Breast epithelium (tissue), 4 donors: ENCODE measurements at regions not wholly inside any gene's neighbourhood (a gene's known extent, or its start where the extent isn't known, plus 50 kb on each side); places are given as distances from the start of the nearest gene placed in this dataset.

ENCODE experiments used
- DNase-seq, 2 donors: peaks; one replicate each; pipeline ENCODE4 v3.0.0-alpha.2; 2019; ENCODE audit warnings: low spot score in 2 of 2
- H3K27ac ChIP-seq, 2 donors: fragments of 200-600 bp; sonication (generic) in 1 of 2; one replicate each; pipeline ENCODE4 v1.5.1; 2016 to 2019; ENCODE audit warnings: mild to moderate bottlenecking in 1 of 2
- H3K27me3 ChIP-seq, 2 donors: fragments of 200-600 bp; sonication (generic) in 1 of 2; one replicate each; pipeline versions ENCODE4 v1.5.1 to v1.6.0; 2017 to 2019; ENCODE audit warnings: control low read depth in 1 of 2, mild to moderate bottlenecking in 1 of 2
- H3K36me3 ChIP-seq: fragments of 200-600 bp; one replicate; pipeline ENCODE4 v1.5.1; 2019
- H3K4me1 ChIP-seq, 2 donors: fragments of 200-600 bp; sonication (generic); one replicate each; pipeline ENCODE4 v1.5.1; 2016 to 2019; ENCODE audit warnings: control low read depth in 1 of 2
- H3K4me3 ChIP-seq, 3 donors: fragments of 200-600 bp; sonication (generic); 1 replicate in 2 of 3; 2 replicates in 1 of 3; pipeline ENCODE4 v1.5.1; 2016 to 2019; ENCODE audit warnings: mild to moderate bottlenecking in 3 of 3, moderate library complexity in 2 of 3
- H3K9me3 ChIP-seq, 2 donors: fragments of 200-600 bp; sonication (generic) in 1 of 2; one replicate each; pipeline ENCODE4 v1.5.1; 2016 to 2019; ENCODE audit warnings: control low read depth in 1 of 2
- POLR2A ChIP-seq: fragments of 450-650 bp; IDR thresholded peaks from one replicate; pipeline ENCODE4 v1.6.1; 2016; ENCODE audit warnings: antibody characterized with exemption, mild to moderate bottlenecking, moderate library complexity
- POLR2AphosphoS5 ChIP-seq, 3 donors: sonication (generic); formaldehyde crosslinking; IDR thresholded peaks; one replicate each; pipeline ENCODE4 v1.6.1; 2017; ENCODE audit warnings: antibody characterized with exemption in 3 of 3
- intact Hi-C: fragments of 100-400 bp; cut with DNase I; formaldehyde crosslinking; loops from one replicate; pipeline ENCODE4 v1.15.1; 2023; ENCODE audit warnings: low total_unique reads
- TF ChIP-seq, protein P1 (sequence below), 3 donors: fragments of 450-650 bp; IDR thresholded peaks; one replicate each; pipeline ENCODE4 v1.5.1; 2016 to 2017; ENCODE audit warnings: antibody characterized with exemption in 3 of 3, mild to moderate bottlenecking in 3 of 3, moderate library complexity in 3 of 3

DNA sequence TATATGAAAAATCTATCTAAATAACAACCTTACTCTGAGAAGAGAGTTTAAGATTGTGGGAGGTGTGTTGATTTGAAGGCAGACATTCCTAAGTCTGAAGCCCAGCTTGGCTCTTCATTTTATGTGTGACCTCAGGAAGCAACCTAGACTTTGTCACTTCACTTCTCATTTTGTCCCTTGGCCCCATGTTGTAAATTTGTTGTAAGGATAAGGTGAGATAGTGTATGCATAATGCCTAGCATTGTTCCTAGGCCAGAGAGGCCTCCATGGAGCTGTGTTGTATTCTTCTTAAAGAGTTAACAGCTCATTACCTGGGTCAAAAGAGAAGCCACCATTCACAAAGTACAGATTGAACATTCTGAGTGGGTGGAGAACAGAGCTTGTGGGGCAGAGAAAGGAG is 1084.4 kb upstream of the SLIT2 start:
- intact Hi-C loops = no loop called here
- no peak for DNase-seq
- Histone ChIP-seq H3K27ac (no peak overlapping the region), H3K4me3 (no peak overlapping the region), H3K27me3 (no peaks in the 10 kb centered on the region), H3K4me1 (no peaks in the 10 kb centered on the region), H3K36me3 (no peaks in the 10 kb centered on the region), H3K9me3 (no peaks in the 10 kb centered on the region)
- TF ChIP-seq POLR2AphosphoS5 (IDR thresholded peaks at IDR 0.05) (no peak), POLR2A (no peak)
- TF ChIP-seq, protein P1, sequence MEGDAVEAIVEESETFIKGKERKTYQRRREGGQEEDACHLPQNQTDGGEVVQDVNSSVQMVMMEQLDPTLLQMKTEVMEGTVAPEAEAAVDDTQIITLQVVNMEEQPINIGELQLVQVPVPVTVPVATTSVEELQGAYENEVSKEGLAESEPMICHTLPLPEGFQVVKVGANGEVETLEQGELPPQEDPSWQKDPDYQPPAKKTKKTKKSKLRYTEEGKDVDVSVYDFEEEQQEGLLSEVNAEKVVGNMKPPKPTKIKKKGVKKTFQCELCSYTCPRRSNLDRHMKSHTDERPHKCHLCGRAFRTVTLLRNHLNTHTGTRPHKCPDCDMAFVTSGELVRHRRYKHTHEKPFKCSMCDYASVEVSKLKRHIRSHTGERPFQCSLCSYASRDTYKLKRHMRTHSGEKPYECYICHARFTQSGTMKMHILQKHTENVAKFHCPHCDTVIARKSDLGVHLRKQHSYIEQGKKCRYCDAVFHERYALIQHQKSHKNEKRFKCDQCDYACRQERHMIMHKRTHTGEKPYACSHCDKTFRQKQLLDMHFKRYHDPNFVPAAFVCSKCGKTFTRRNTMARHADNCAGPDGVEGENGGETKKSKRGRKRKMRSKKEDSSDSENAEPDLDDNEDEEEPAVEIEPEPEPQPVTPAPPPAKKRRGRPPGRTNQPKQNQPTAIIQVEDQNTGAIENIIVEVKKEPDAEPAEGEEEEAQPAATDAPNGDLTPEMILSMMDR (IDR thresholded peaks at IDR 0.05) = no peak

DNA sequence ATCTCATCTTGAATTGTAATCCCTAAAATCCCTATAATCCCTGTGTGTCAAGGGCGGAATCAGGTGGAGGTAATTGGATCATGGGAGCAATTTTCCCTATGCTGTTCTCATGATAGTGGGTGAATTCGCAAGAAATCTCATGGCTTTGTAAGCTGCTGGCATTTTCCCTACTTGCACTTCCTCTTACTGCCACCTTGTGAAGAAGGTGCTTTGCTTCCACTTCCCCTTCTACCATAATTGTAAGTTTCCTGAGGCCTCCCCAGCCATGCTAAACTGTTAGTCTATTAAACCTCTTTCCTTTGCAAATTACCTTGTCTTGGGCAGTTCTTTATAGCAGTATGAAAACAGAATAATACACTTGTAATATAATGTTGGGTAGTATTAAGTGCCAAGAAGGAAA is 1087.4 kb upstream of the SLIT2 start:
- Histone ChIP-seq H3K4me1 (no peaks in the 10 kb centered on the region), H3K9me3 (no peaks in the 10 kb centered on the region), H3K27me3 (no peaks in the 10 kb centered on the region), H3K4me3 (no peak overlapping the region), H3K27ac (no peak overlapping the region), H3K36me3 (no peaks in the 10 kb centered on the region)
- intact Hi-C loops = no loop called here
- TF ChIP-seq, protein P1 (IDR thresholded peaks at IDR 0.05) = no peak
- TF ChIP-seq POLR2A = no peak
- no peak for TF ChIP-seq POLR2AphosphoS5 (IDR thresholded peaks at IDR 0.05)
- no peak for DNase-seq

- intact Hi-C loops = no loop called here
- H3K4me3 ChIP-seq = no peak overlapping the region
- H3K27me3 ChIP-seq = no peaks in the 10 kb centered on the region
- H3K9me3 ChIP-seq = peaks cover 5 to 16% of the 10 kb centered on the region in 2 donors
- no peak overlapping the region for H3K27ac ChIP-seq
- DNase-seq = no peak
- H3K36me3 ChIP-seq = no peaks in the 10 kb centered on the region
- TF ChIP-seq, protein P1 (IDR thresholded peaks at IDR 0.05) = no peak
- TF ChIP-seq POLR2AphosphoS5 (IDR thresholded peaks at IDR 0.05) = no peak
- no peak for TF ChIP-seq POLR2A
- no peaks in the 10 kb centered on the region for H3K4me1 ChIP-seq
Measured at GRCh38 chr4:19159874-19160273, 1091.8 kb upstream of the SLIT2 start.

DNA sequence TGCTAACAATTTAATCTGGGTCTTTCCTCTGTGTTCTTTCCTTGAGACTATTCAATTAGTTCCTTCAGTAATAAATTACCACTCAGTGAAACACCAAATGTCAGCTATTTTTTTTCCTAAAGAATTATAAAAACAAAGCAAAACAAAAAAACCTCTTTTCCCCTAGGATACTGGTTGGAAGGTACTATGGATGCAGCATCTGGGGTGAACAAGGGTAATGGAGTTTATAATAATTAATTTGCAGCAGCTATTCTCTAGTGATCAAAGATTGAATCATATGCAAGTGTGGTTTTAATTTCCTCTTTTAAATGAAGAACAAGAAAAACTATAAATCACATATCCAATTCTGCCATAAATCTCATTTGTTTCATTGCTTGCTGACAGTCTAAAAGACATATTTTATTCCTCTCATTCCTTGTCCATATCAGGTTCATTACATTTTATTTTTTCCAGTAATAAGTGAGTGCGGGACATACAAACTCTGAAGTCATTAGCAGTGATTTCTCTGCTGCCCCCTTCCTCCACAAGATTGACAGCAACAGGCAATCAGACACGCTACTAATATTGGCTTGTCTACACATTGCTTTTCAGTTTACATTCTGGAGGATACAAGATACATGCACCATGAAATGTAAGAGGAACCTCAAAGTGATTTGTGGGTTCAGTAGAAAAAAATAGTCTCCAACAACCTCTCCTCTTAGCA is 1093.4 kb upstream of the SLIT2 start:
- no peak overlapping the region for H3K27ac ChIP-seq
- peaks cover 9 to 18% of the 10 kb centered on the region in 2 donors for H3K9me3 ChIP-seq
- H3K27me3 ChIP-seq = no peaks in the 10 kb centered on the region
- TF ChIP-seq POLR2AphosphoS5 (IDR thresholded peaks at IDR 0.05) = no peak
- TF ChIP-seq, protein P1 (IDR thresholded peaks at IDR 0.05) = no peak
- TF ChIP-seq POLR2A = no peak
- H3K4me3 ChIP-seq = no peak overlapping the region
- no peaks in the 10 kb centered on the region for H3K4me1 ChIP-seq
- DNase-seq = no peak
- intact Hi-C loops = no loop called here
- H3K36me3 ChIP-seq = no peaks in the 10 kb centered on the region

GRCh38 chr4:19156786-19157185 is 1094.9 kb upstream of the SLIT2 start:
- no peak for DNase-seq
- Histone ChIP-seq H3K27ac (no peak overlapping the region), H3K9me3 (peaks cover 9 to 18% of the 10 kb centered on the region in 2 donors), H3K4me1 (no peaks in the 10 kb centered on the region), H3K4me3 (no peak overlapping the region), H3K36me3 (no peaks in the 10 kb centered on the region), H3K27me3 (no peaks in the 10 kb centered on the region)
- intact Hi-C loops = no loop called here
- TF ChIP-seq, protein P1 (IDR thresholded peaks at IDR 0.05) = no peak
- TF ChIP-seq POLR2AphosphoS5 (IDR thresholded peaks at IDR 0.05) (no peak), POLR2A (no peak)
